IPS-18c (cell line): ENCODE measurements at regions not wholly inside any gene's neighbourhood (a gene's known extent, or its start where the extent isn't known, plus 50 kb on each side); places are given as distances from the start of the nearest gene placed in this dataset.
"Not testable (repeated sequence)": the region's sequence is repeated elsewhere in the genome, so short reads cannot be mapped to it uniquely, and the experiment has no call there.

Experiments used
- H3K4me3 ChIP-seq: 2 replicates; pipeline ENCODE4 v1.7.0; 2013; ENCODE audit warnings: low read depth, mild to moderate bottlenecking, low read length, moderate library complexity; ENCODE audit not compliant: insufficient read depth
- H3K9me3 ChIP-seq: one replicate; pipeline ENCODE4 v1.6.1; 2013; ENCODE audit warnings: mild to moderate bottlenecking, low read length, moderate library complexity; ENCODE audit not compliant: control insufficient read depth, insufficient read depth

- no peak overlapping the region for H3K4me3 ChIP-seq
- no peaks in the 10 kb centered on the region for H3K9me3 ChIP-seq
Measured at GRCh38 chr17:53316988-53317387, 505.7 kb upstream of the KIF2B start.

GRCh38 chr17:53316073-53316472 lies 506.7 kb upstream of the KIF2B start:
- no peak overlapping the region for H3K4me3 ChIP-seq
- no peaks in the 10 kb centered on the region for H3K9me3 ChIP-seq

- Histone ChIP-seq H3K4me3 (no peak overlapping the region), H3K9me3 (no peaks in the 10 kb centered on the region)
Measured at GRCh38 chr17:53314521-53314920, 508.2 kb upstream of the KIF2B start.

- Histone ChIP-seq H3K4me3 (no peak overlapping the region), H3K9me3 (no peaks in the 10 kb centered on the region)
Measured at GRCh38 chr17:53313746-53314145, 509.0 kb upstream of the KIF2B start.

- no peak overlapping the region for H3K4me3 ChIP-seq
- no peaks in the 10 kb centered on the region for H3K9me3 ChIP-seq
Measured at GRCh38 chr17:53278466-53278865, 544.3 kb upstream of the KIF2B start.

GRCh38 chr17:53273126-53273525 lies 549.6 kb upstream of the KIF2B start:
- H3K9me3 ChIP-seq: no peaks in the 10 kb centered on the region
- no peak overlapping the region for H3K4me3 ChIP-seq

- Histone ChIP-seq H3K9me3 (no peaks in the 10 kb centered on the region), H3K4me3 (no peak overlapping the region)
Measured at GRCh38 chr17:53270936-53271335, 551.8 kb upstream of the KIF2B start.

- Histone ChIP-seq H3K9me3 (peaks cover 3% of the 10 kb centered on the region), H3K4me3 (no peak overlapping the region)
Measured at GRCh38 chr17:53264730-53265129, 558.0 kb upstream of the KIF2B start.

GRCh38 chr17:53253956-53254597 lies 568.6 kb upstream of the KIF2B start:
- no peak overlapping the region for H3K4me3 ChIP-seq
- H3K9me3 ChIP-seq: no peaks in the 10 kb centered on the region

GRCh38 chr17:53249036-53249435 lies 573.7 kb upstream of the KIF2B start:
- Histone ChIP-seq H3K9me3 (no peaks in the 10 kb centered on the region), H3K4me3 (no peak overlapping the region)

GRCh38 chr17:53234138-53234537 lies 588.6 kb upstream of the KIF2B start:
- Histone ChIP-seq H3K9me3 (no peaks in the 10 kb centered on the region), H3K4me3 (no peak overlapping the region)

- Histone ChIP-seq H3K9me3 (no peaks in the 10 kb centered on the region), H3K4me3 (no peak overlapping the region)
Measured at GRCh38 chr17:53227514-53227913, 595.2 kb upstream of the KIF2B start.

- no peaks in the 10 kb centered on the region for H3K9me3 ChIP-seq
Measured at GRCh38 chr17:53227111-53227510, 595.6 kb upstream of the KIF2B start.

GRCh38 chr17:53219821-53220220 lies 602.9 kb upstream of the KIF2B start:
- Histone ChIP-seq H3K9me3 (no peaks in the 10 kb centered on the region), H3K4me3 (no peak overlapping the region)

More at GRCh38 chr17:53227111-53227510, 595.6 kb upstream of the KIF2B start:
- no peak overlapping the region for H3K4me3 ChIP-seq

GRCh38 chr17:53218723-53219122 lies 604.0 kb upstream of the KIF2B start:
- Histone ChIP-seq H3K9me3 (no peaks in the 10 kb centered on the region), H3K4me3 (no peak overlapping the region)

- Histone ChIP-seq H3K4me3 (no peak overlapping the region), H3K9me3 (no peaks in the 10 kb centered on the region)
Measured at GRCh38 chr17:53217311-53217710, 605.4 kb upstream of the KIF2B start.

GRCh38 chr17:53208935-53209334 lies 613.8 kb upstream of the KIF2B start:
- H3K4me3 ChIP-seq, H3K9me3 ChIP-seq: not testable (repeated sequence)

GRCh38 chr17:53193044-53193443 lies 629.7 kb upstream of the KIF2B start:
- no peaks in the 10 kb centered on the region for H3K9me3 ChIP-seq
- no peak overlapping the region for H3K4me3 ChIP-seq

- no peaks in the 10 kb centered on the region for H3K9me3 ChIP-seq
- no peak overlapping the region for H3K4me3 ChIP-seq
Measured at GRCh38 chr17:53191878-53192277, 630.8 kb upstream of the KIF2B start.
